ENCODE measurements at regions not wholly inside any gene's neighbourhood (a gene's known extent, or its start where the extent isn't known, plus 50 kb on each side); places are given as distances from the start of the nearest gene placed in this dataset.
A peak's percentile ranks its signal among the peaks of the same experiment; 100 is the strongest.

GRCh38 chr5:126370796-126371718 lies 52.2 kb upstream of the GRAMD2B start:
- BruUV-seq (replicated peaks): no TSS peak
- no peak for DNase-seq (ENCODE audit: low read depth, low spot score)
- CTCF ChIA-PET: interaction anchor here (0.6 to 0.9 kb wide), 4 partner anchors 86 to 173 kb away, joined by 3 to 12 read pairs (median 7); no protein-coding TSS in a partner anchor
- POLR2A ChIA-PET: no interaction called here
- intact Hi-C loops (cut with micrococcal nuclease; ENCODE audit: unreplicated experiment): no loop called here
- Histone ChIP-seq H3K36me3 (ENCODE audit: control insufficient read depth, insufficient read depth, low read length) (no peaks in the 10 kb centered on the region), H3K4me1 (ENCODE audit: control insufficient read depth, insufficient read depth, low read length) (peaks cover 23% of the 10 kb centered on the region), H3K27ac (ENCODE audit: low read length) (peak overlapping the region; percentile 67), H3K4me3 (ENCODE audit: low read depth in 2 of 2, low read length in 2 of 2) (no peak overlapping the region), H3K9me3 (ENCODE audit: control insufficient read depth, insufficient read depth, low read depth, low read length) (no peaks in the 10 kb centered on the region), H3K27me3 (ENCODE audit: control insufficient read depth, insufficient read depth, low read length) (no peaks in the 10 kb centered on the region)
- in situ Hi-C loops (cut with HindIII; ENCODE audit: low pct_unique_long_range_greater_than_20kb, low sequenced_read_pairs): loop anchor here (25.0 kb wide), 1 partner anchor 166 kb away; no protein-coding TSS in a partner anchor
- TF ChIP-seq SIN3A (IDR thresholded peaks at IDR 0.05; ENCODE audit: borderline replicate concordance, insufficient read depth, low read depth, low read length): no peak
- no peak for TF ChIP-seq TCF7L2 (IDR thresholded peaks at IDR 0.05; ENCODE audit: low read depth, low read length)
- no peak for TF ChIP-seq CTCF (IDR thresholded peaks at IDR 0.05)
- no peak for TF ChIP-seq REST (IDR thresholded peaks at IDR 0.05; ENCODE audit: insufficient read depth in 1 of 2, low read depth in 2 of 2, low read length in 1 of 2)
- no peak for TF ChIP-seq POLR2AphosphoS5 (IDR thresholded peaks at IDR 0.05; ENCODE audit: low read depth, low read length)
- ATAC-seq: peak; percentile 85

- DNase-seq (ENCODE audit: low read depth, low spot score): no peak
- intact Hi-C loops (cut with micrococcal nuclease; ENCODE audit: unreplicated experiment): no loop called here
- in situ Hi-C loops (cut with HindIII; ENCODE audit: low pct_unique_long_range_greater_than_20kb, low sequenced_read_pairs): loop anchor here (25.0 kb wide), 1 partner anchor 164 kb away; no protein-coding TSS in a partner anchor
- peaks cover 21% of the 10 kb centered on the region for H3K4me1 ChIP-seq (ENCODE audit: control insufficient read depth, insufficient read depth, low read length)
- H3K4me3 ChIP-seq (ENCODE audit: low read depth in 2 of 2, low read length in 2 of 2): no peak overlapping the region
- no TSS peak for BruUV-seq (replicated peaks)
- POLR2A ChIA-PET: no interaction called here
- no peaks in the 10 kb centered on the region for H3K27me3 ChIP-seq (ENCODE audit: control insufficient read depth, insufficient read depth, low read length)
- TF ChIP-seq CTCF (IDR thresholded peaks at IDR 0.05) (no peak), SIN3A (IDR thresholded peaks at IDR 0.05; ENCODE audit: borderline replicate concordance, insufficient read depth, low read depth, low read length) (no peak), REST (IDR thresholded peaks at IDR 0.05; ENCODE audit: insufficient read depth in 1 of 2, low read depth in 2 of 2, low read length in 1 of 2) (no peak), POLR2AphosphoS5 (IDR thresholded peaks at IDR 0.05; ENCODE audit: low read depth, low read length) (no peak), TCF7L2 (IDR thresholded peaks at IDR 0.05; ENCODE audit: low read depth, low read length) (no peak)
- no peak for ATAC-seq
- H3K27ac ChIP-seq (ENCODE audit: low read length): no peak overlapping the region; the same call in 1 of the 2 replicates
- no peaks in the 10 kb centered on the region for H3K36me3 ChIP-seq (ENCODE audit: control insufficient read depth, insufficient read depth, low read length)
- CTCF ChIA-PET: no interaction called here
- H3K9me3 ChIP-seq (ENCODE audit: control insufficient read depth, insufficient read depth, low read depth, low read length): no peaks in the 10 kb centered on the region
These were observed 49.7 kb upstream of the GRAMD2B start for GRCh38 chr5:126373375-126374108.
